Osteoblast (primary cell): ENCODE measurements at regions not wholly inside any gene's neighbourhood (a gene's known extent, or its start where the extent isn't known, plus 50 kb on each side); places are given as distances from the start of the nearest gene placed in this dataset.

Experiments
- DNase-seq: peaks from one replicate; pipeline ENCODE4 v3.0.0; 2011; ENCODE audit warnings: low spot score, mixed read lengths; ENCODE audit not compliant: insufficient read length; ENCODE audit errors: missing footprints
- H2AFZ ChIP-seq: 2 replicates; pipeline ENCODE4 v1.6.0; 2011; ENCODE audit warnings: mild to moderate bottlenecking, low read length
- H3K27ac ChIP-seq: 2 replicates; pipeline ENCODE4 v1.5.1; 2011; ENCODE audit warnings: mild to moderate bottlenecking, low read depth, low read length, moderate library complexity
- H3K27me3 ChIP-seq: 2 replicates; pipeline ENCODE4 v1.6.0; 2012; ENCODE audit warnings: mild to moderate bottlenecking, control low read depth, inconsistent platforms, low read length, moderate library complexity; ENCODE audit not compliant: insufficient read depth
- H3K36me3 ChIP-seq: 2 replicates; pipeline ENCODE4 v1.5.1; 2011; ENCODE audit warnings: mild to moderate bottlenecking, low read length, control low read depth, moderate library complexity; ENCODE audit not compliant: insufficient read depth
- H3K4me1 ChIP-seq: 2 replicates; pipeline ENCODE4 v1.5.1; 2011; ENCODE audit warnings: mild to moderate bottlenecking, low read length, control low read depth, moderate library complexity; ENCODE audit not compliant: insufficient read depth
- H3K4me2 ChIP-seq: 2 replicates; pipeline ENCODE4 v1.6.0; 2011; ENCODE audit warnings: mild to moderate bottlenecking, low read length; ENCODE audit not compliant: insufficient read depth
- H3K4me3 ChIP-seq: fragments of 200-600 bp; sonication (generic); 3 replicates; pipeline ENCODE4 v1.5.1; 2012; ENCODE audit warnings: mild to moderate bottlenecking, low read length, inconsistent platforms; ENCODE audit not compliant: insufficient read depth
- H3K79me2 ChIP-seq: 2 replicates; pipeline ENCODE4 v1.6.0; 2012; ENCODE audit warnings: mild to moderate bottlenecking, low read length, control low read depth, inconsistent platforms; ENCODE audit not compliant: insufficient read depth
- H3K9me3 ChIP-seq: 2 replicates; pipeline ENCODE4 v1.5.1; 2011; ENCODE audit warnings: low read depth, low read length, control low read depth
- H4K20me1 ChIP-seq: 2 replicates; pipeline ENCODE4 v1.6.0; 2012; ENCODE audit warnings: mild to moderate bottlenecking, low read length, control low read depth; ENCODE audit not compliant: insufficient read depth
- CTCF ChIP-seq: IDR thresholded peaks from 2 replicates; pipeline ENCODE4 v1.5.1; 2011; ENCODE audit warnings: mild to moderate bottlenecking, low read depth, low read length, moderate library complexity; ENCODE audit errors: extremely low read depth

GRCh38 chr15:37518436-37518835, 416.0 kb upstream of the TMCO5A start:
- Histone ChIP-seq H3K79me2 (no peaks in the 10 kb centered on the region), H3K4me3 (no peak overlapping the region), H3K27me3 (no peaks in the 10 kb centered on the region), H3K9me3 (no peaks in the 10 kb centered on the region), H3K36me3 (no peaks in the 10 kb centered on the region), H2AFZ (no peak overlapping the region), H3K27ac (no peak overlapping the region), H4K20me1 (no peaks in the 10 kb centered on the region), H3K4me1 (no peaks in the 10 kb centered on the region), H3K4me2 (no peak overlapping the region)
- no peak for TF ChIP-seq CTCF
- no peak for DNase-seq

GRCh38 chr15:37520026-37520425, 414.4 kb upstream of the TMCO5A start:
- no peaks in the 10 kb centered on the region for H4K20me1 ChIP-seq
- H3K36me3 ChIP-seq: no peaks in the 10 kb centered on the region
- H3K4me1 ChIP-seq: no peaks in the 10 kb centered on the region
- no peak overlapping the region for H3K4me3 ChIP-seq
- no peaks in the 10 kb centered on the region for H3K79me2 ChIP-seq
- no peak for DNase-seq
- H3K27me3 ChIP-seq: no peaks in the 10 kb centered on the region
- H3K4me2 ChIP-seq: no peak overlapping the region
- no peak overlapping the region for H2AFZ ChIP-seq
- no peaks in the 10 kb centered on the region for H3K9me3 ChIP-seq
- TF ChIP-seq CTCF: no peak
- no peak overlapping the region for H3K27ac ChIP-seq

- Histone ChIP-seq H3K4me2 (no peak overlapping the region), H3K27ac (no peak overlapping the region), H3K79me2 (no peaks in the 10 kb centered on the region), H3K4me1 (no peaks in the 10 kb centered on the region), H4K20me1 (no peaks in the 10 kb centered on the region), H3K9me3 (no peaks in the 10 kb centered on the region), H3K4me3 (no peak overlapping the region), H3K36me3 (no peaks in the 10 kb centered on the region), H2AFZ (no peak overlapping the region), H3K27me3 (no peaks in the 10 kb centered on the region)
- TF ChIP-seq CTCF: no peak
- DNase-seq: no peak
These were observed 413.6 kb upstream of the TMCO5A start for GRCh38 chr15:37520882-37521281.

- TF ChIP-seq CTCF: no peak
- H3K9me3 ChIP-seq: no peaks in the 10 kb centered on the region
These were observed 409.8 kb upstream of the TMCO5A start for GRCh38 chr15:37524601-37525000.

More at GRCh38 chr15:37524601-37525000, 409.8 kb upstream of the TMCO5A start:
- no peak for DNase-seq
- Histone ChIP-seq H3K4me3 (no peak overlapping the region), H4K20me1 (no peaks in the 10 kb centered on the region), H3K36me3 (no peaks in the 10 kb centered on the region), H3K27me3 (no peaks in the 10 kb centered on the region), H3K4me2 (no peak overlapping the region), H3K79me2 (no peaks in the 10 kb centered on the region), H2AFZ (no peak overlapping the region), H3K4me1 (no peaks in the 10 kb centered on the region), H3K27ac (no peak overlapping the region)
